Fibroblast of the aortic adventitia (primary cell): ENCODE measurements at regions not wholly inside any gene's neighbourhood (a gene's known extent, or its start where the extent isn't known, plus 50 kb on each side); places are given as distances from the start of the nearest gene placed in this dataset.

ENCODE experiments used
- DNase-seq: peaks from one replicate; pipeline ENCODE4 v3.0.0-alpha.2; 2010; ENCODE audit warnings: low read depth
- H3K4me3 ChIP-seq: 2 replicates; pipeline ENCODE4 v1.5.1; 2011; ENCODE audit warnings: low read depth, mild to moderate bottlenecking, control low read depth, low read length, moderate library complexity
- CTCF ChIP-seq: IDR thresholded peaks from 2 replicates; pipeline ENCODE4 v1.5.1; 2011; ENCODE audit warnings: mild to moderate bottlenecking, low read length, control low read depth, inconsistent platforms; ENCODE audit not compliant: insufficient read depth

GRCh38 chr1:173400387-173400995 lies 76.6 kb upstream of the PRDX6 start:
- DNase-seq = no peak
- no peak for TF ChIP-seq CTCF

DNA sequence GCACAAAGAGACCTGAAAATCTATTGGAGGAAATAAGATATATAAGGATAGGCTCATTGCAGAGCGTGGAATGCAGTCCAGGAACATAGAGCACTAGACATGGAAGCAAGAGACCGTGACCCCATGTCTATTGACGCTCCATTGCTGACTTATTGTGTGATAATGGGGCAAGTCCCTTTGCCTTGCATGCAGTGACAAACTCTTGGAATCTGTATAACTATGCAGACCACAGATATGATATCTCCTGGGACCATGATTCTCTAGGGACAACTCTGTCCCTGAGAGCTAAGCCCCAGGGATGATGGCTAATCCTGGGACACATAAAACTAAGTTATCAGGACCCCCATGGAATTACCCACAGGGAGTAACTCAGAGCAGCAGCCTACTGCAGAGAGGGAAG lies 73.1 kb upstream of the PRDX6 start:
- no peak for TF ChIP-seq CTCF
- no peak for DNase-seq
- H3K4me3 ChIP-seq = no peak overlapping the region

More at GRCh38 chr1:173400387-173400995, 76.6 kb upstream of the PRDX6 start:
- no peak overlapping the region for H3K4me3 ChIP-seq

GRCh38 chr1:173405281-173405680 lies 71.9 kb upstream of the PRDX6 start:
- TF ChIP-seq CTCF = no peak
- no peak overlapping the region for H3K4me3 ChIP-seq
- DNase-seq = no peak

DNA sequence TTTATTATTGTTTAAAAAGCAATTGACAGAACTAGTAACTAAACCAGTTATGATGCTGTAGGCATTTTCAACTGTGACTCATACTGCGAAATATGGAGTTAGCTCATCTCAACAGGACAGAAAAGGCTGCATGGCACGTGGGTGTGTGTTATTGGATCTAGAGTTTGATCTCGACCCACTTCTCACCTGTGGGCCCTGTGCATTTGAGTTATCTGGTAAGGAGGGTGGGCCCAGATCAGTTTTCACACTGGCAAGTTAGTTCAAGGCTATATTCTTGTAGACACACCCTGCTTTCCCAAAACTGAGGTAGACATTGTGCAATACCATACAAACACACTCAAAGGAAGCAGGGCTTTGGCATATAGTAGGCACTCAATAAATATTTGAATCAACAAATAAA lies 71.3 kb upstream of the PRDX6 start:
- DNase-seq = peak; percentile 56
- TF ChIP-seq CTCF = no peak

DNA sequence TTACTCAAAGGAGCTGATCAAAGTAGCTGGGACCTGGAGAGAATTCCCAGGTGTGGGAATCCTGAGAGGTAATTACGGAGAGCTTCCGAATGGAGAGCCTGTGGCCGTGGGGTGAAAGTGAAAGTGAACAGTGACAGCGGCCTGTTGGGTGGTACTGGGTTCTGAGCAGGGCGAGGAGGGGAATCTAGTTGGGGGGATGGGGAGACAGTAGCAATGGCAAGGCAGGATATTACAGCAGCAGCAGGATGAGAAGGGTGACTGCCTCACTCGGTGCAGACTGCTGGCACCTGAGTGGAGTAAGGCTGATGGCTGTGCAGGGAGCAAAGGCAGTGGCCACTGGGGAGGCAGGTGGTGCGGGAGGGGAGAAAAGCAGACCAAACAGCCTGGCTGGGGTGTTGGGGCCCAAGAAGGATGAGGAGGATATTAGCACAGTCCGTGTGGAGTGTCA lies 70.3 kb upstream of the PRDX6 start:
- no peak for DNase-seq
- H3K4me3 ChIP-seq = no peak overlapping the region
- TF ChIP-seq CTCF = no peak

More for the DNA sequence above, 71.3 kb upstream of the PRDX6 start:
- no peak overlapping the region for H3K4me3 ChIP-seq

DNA sequence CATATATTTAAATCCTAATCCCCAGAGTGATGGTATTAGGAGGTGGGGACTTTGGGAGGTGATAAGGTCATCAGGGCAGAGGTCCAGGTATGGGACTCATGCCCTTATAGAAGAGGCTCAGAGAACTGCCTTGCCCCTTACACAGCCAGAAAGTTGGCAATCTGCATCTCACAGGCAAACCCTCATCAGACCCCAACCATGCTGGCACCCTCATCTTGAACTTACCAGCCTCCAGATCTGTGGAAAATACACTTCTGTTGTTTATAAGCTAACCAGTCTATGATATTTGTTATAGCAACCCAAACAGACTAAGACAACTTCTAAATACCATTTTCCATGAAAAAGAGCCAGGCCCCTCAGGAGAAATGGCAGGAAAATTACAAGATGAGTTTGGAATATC lies 69.3 kb upstream of the PRDX6 start:
- no peak for DNase-seq
- no peak overlapping the region for H3K4me3 ChIP-seq
- no peak for TF ChIP-seq CTCF

DNA sequence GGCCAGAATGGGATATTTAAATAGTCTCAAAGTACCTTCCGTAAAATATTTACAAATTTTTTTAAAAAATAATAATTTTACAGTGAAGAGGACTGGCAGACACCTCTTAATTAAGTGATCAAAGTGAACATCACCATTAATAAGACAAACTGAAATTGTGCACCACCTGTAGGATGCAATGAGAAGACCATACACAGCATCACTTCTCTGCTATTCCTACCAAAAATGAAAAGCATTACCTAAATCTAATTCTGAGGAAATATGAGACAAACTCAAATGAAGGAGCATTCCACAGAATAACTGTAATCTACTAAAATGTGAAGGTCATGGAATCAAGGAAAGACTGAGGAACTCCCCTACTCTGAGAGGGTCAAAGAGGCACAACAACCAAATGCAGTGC lies 68.2 kb upstream of the PRDX6 start:
- no peak for TF ChIP-seq CTCF
- peak; percentile 10 for DNase-seq

More for the DNA sequence above, 68.2 kb upstream of the PRDX6 start:
- no peak overlapping the region for H3K4me3 ChIP-seq
